ENCODE measurements at regions not wholly inside any gene's neighbourhood (a gene's known extent, or its start where the extent isn't known, plus 50 kb on each side); places are given as distances from the start of the nearest gene placed in this dataset.
"Not testable (repeated sequence)": the region's sequence is repeated elsewhere in the genome, so short reads cannot be mapped to it uniquely, and the experiment has no call there.

GRCh38 chr9:124084087-124084486 lies 72.5 kb downstream of the LHX2 start:
- TF ChIP-seq CTCF (IDR thresholded peaks at IDR 0.05; ENCODE audit: insufficient read depth, low read length): no peak
- H3K4me3 ChIP-seq (ENCODE audit: low read depth, low read length): no peak overlapping the region
- no peak for DNase-seq (ENCODE audit: low read depth)

GRCh38 chr9:124087226-124087625 lies 75.7 kb downstream of the LHX2 start:
- no peak for DNase-seq (ENCODE audit: low read depth)
- no peak overlapping the region for H3K4me3 ChIP-seq (ENCODE audit: low read depth, low read length)
- no peak for TF ChIP-seq CTCF (IDR thresholded peaks at IDR 0.05; ENCODE audit: insufficient read depth, low read length)

- no peak for DNase-seq (ENCODE audit: low read depth)
- no peak for TF ChIP-seq CTCF (IDR thresholded peaks at IDR 0.05; ENCODE audit: insufficient read depth, low read length)
- H3K4me3 ChIP-seq (ENCODE audit: low read depth, low read length): no peak overlapping the region
These were observed 76.9 kb downstream of the LHX2 start for GRCh38 chr9:124088476-124088837.

GRCh38 chr9:124089631-124090488 lies 78.3 kb downstream of the LHX2 start:
- not testable (repeated sequence) for DNase-seq (ENCODE audit: low read depth); H3K4me3 ChIP-seq (ENCODE audit: low read depth, low read length)

- no peak for TF ChIP-seq CTCF (IDR thresholded peaks at IDR 0.05; ENCODE audit: insufficient read depth, low read length)
- H3K4me3 ChIP-seq (ENCODE audit: low read depth, low read length): no peak overlapping the region
- no peak for DNase-seq (ENCODE audit: low read depth)
These were observed 86.8 kb downstream of the LHX2 start for GRCh38 chr9:124098141-124098905.

- no peak for DNase-seq (ENCODE audit: low read depth)
- H3K4me3 ChIP-seq (ENCODE audit: low read depth, low read length): no peak overlapping the region
- no peak for TF ChIP-seq CTCF (IDR thresholded peaks at IDR 0.05; ENCODE audit: insufficient read depth, low read length)
These were observed 88.3 kb downstream of the LHX2 start for GRCh38 chr9:124099860-124100259.

GRCh38 chr9:124101215-124101968 lies 89.8 kb downstream of the LHX2 start:
- no peak for TF ChIP-seq CTCF (IDR thresholded peaks at IDR 0.05; ENCODE audit: insufficient read depth, low read length)
- H3K4me3 ChIP-seq (ENCODE audit: low read depth, low read length): no peak overlapping the region
- DNase-seq (ENCODE audit: low read depth): no peak
